H9 (cell line): ENCODE measurements at regions not wholly inside any gene's neighbourhood (a gene's known extent, or its start where the extent isn't known, plus 50 kb on each side); places are given as distances from the start of the nearest gene placed in this dataset.

Experiments used
- DNase-seq: peaks from one replicate; pipeline ENCODE4 v3.0.0-alpha.2; 2017
- H2AFZ ChIP-seq: one replicate; pipeline ENCODE4 v1.6.1; 2013; ENCODE audit warnings: mild to moderate bottlenecking, low read length, control low read depth, moderate library complexity
- H2AK5ac ChIP-seq: 2 replicates; pipeline ENCODE4 v1.6.1; 2013; ENCODE audit warnings: low read length, control low read depth, mixed read lengths; ENCODE audit not compliant: insufficient read length
- H2BK120ac ChIP-seq: one replicate; pipeline ENCODE4 v1.6.1; 2013; ENCODE audit warnings: low read depth, mild to moderate bottlenecking, low read length, control low read depth, inconsistent platforms; ENCODE audit not compliant: poor library complexity, severe bottlenecking
- H2BK12ac ChIP-seq: 2 replicates; pipeline ENCODE4 v1.6.1; 2013; ENCODE audit warnings: low read length, control low read depth, mixed read lengths, low read depth; ENCODE audit not compliant: insufficient read length
- H2BK15ac ChIP-seq: 2 replicates; pipeline ENCODE4 v1.6.1; 2013; ENCODE audit warnings: low read depth, low read length, control low read depth
- H2BK20ac ChIP-seq: one replicate; pipeline ENCODE4 v1.6.1; 2013; ENCODE audit warnings: low read depth, mild to moderate bottlenecking, low read length, control low read depth, inconsistent platforms; ENCODE audit not compliant: poor library complexity, severe bottlenecking
- H2BK5ac ChIP-seq: 2 replicates; pipeline ENCODE4 v1.6.1; 2013; ENCODE audit warnings: low read length, control low read depth, mixed read lengths; ENCODE audit not compliant: insufficient read length
- H3K14ac ChIP-seq: 2 replicates; pipeline ENCODE4 v1.6.1; 2013; ENCODE audit warnings: low read length, control low read depth; ENCODE audit not compliant: insufficient read depth
- H3K18ac ChIP-seq: 2 replicates; pipeline ENCODE4 v1.6.1; 2013; ENCODE audit warnings: low read depth, mild to moderate bottlenecking, mixed read lengths, low read length, control low read depth; ENCODE audit not compliant: insufficient read length
- H3K23ac ChIP-seq: 2 replicates; pipeline ENCODE4 v1.6.1; 2013; ENCODE audit warnings: low read length, control low read depth, mixed read lengths, low read depth; ENCODE audit not compliant: insufficient read length
- H3K23me2 ChIP-seq: 2 replicates; pipeline ENCODE4 v1.6.1; 2013; ENCODE audit warnings: low read depth, mild to moderate bottlenecking, mixed read lengths, low read length, control low read depth; ENCODE audit not compliant: insufficient read length, poor library complexity, severe bottlenecking
- H3K27ac ChIP-seq: 2 replicates; pipeline ENCODE4 v1.5.1; 2013; ENCODE audit warnings: low read length, control low read depth, mixed read lengths, low read depth; ENCODE audit not compliant: insufficient read length
- H3K27me3 ChIP-seq: 2 replicates; pipeline ENCODE4 v1.6.1; 2013; ENCODE audit warnings: low read length, control low read depth, inconsistent platforms; ENCODE audit not compliant: insufficient read depth
- H3K4ac ChIP-seq: 2 replicates; pipeline ENCODE4 v1.6.1; 2013; ENCODE audit warnings: low read depth, mild to moderate bottlenecking, control low read depth, inconsistent platforms, low read length, moderate library complexity
- H3K4me1 ChIP-seq: 2 replicates; pipeline ENCODE4 v1.6.1; 2013; ENCODE audit warnings: low read length, control low read depth, inconsistent platforms; ENCODE audit not compliant: insufficient read depth
- H3K4me2 ChIP-seq: 2 replicates; pipeline ENCODE4 v1.6.1; 2013; ENCODE audit warnings: low read length, control low read depth, mixed read lengths; ENCODE audit not compliant: insufficient read length, insufficient read depth
- H3K56ac ChIP-seq: 2 replicates; pipeline ENCODE4 v1.6.1; 2013; ENCODE audit warnings: low read depth, mild to moderate bottlenecking, mixed read lengths, low read length, control low read depth; ENCODE audit not compliant: insufficient read length
- H3K79me1 ChIP-seq: 2 replicates; pipeline ENCODE4 v1.6.1; 2013; ENCODE audit warnings: low read depth, mild to moderate bottlenecking, moderate library complexity, low read length, control low read depth, inconsistent platforms; ENCODE audit not compliant: insufficient read depth, poor library complexity, severe bottlenecking
- H3K79me2 ChIP-seq: 2 replicates; pipeline ENCODE4 v1.6.1; 2013; ENCODE audit warnings: low read length, control low read depth, inconsistent platforms; ENCODE audit not compliant: insufficient read depth
- H3K9ac ChIP-seq: 2 replicates; pipeline ENCODE4 v1.6.1; 2013; ENCODE audit warnings: low read length, control low read depth, mixed read lengths; ENCODE audit not compliant: insufficient read length; ENCODE audit errors: extremely low read depth
- H3K9me3 ChIP-seq: one replicate; pipeline ENCODE4 v1.6.1; 2013; ENCODE audit warnings: low read depth, low read length, inconsistent platforms; ENCODE audit not compliant: control insufficient read depth
- H3T11ph ChIP-seq: one replicate; pipeline ENCODE4 v1.6.1; 2013; ENCODE audit warnings: mild to moderate bottlenecking, low read length, control low read depth, inconsistent platforms
- H4K20me1 ChIP-seq: one replicate; pipeline ENCODE4 v1.6.1; 2013; ENCODE audit not compliant: control insufficient read depth, insufficient read length, insufficient read depth
- H4K5ac ChIP-seq: 2 replicates; pipeline ENCODE4 v1.6.1; 2013; ENCODE audit warnings: low read depth, mild to moderate bottlenecking, mixed read lengths, low read length, control low read depth; ENCODE audit not compliant: insufficient read length
- H4K8ac ChIP-seq: replicated peaks from 2 replicates; pipeline ENCODE4 v1.6.1; 2013; ENCODE audit warnings: low read length, control low read depth, mixed read lengths, low read depth; ENCODE audit not compliant: insufficient read length
- H4K91ac ChIP-seq: 2 replicates; pipeline ENCODE4 v1.6.1; 2013; ENCODE audit warnings: low read depth, mild to moderate bottlenecking, moderate library complexity, mixed read lengths, low read length, control low read depth; ENCODE audit not compliant: insufficient read length
- H3K27ac Mint-ChIP-seq, 3 experiments: 2 replicates in 2 of 3; 3 replicates in 1 of 3; pipeline ENCODE4 v1.8.0; 2020 to 2021; ENCODE audit warnings: mixed read lengths in 3 of 3, mild to moderate bottlenecking in 1 of 3, moderate library complexity in 1 of 3
- H3K27me3 Mint-ChIP-seq: 2 replicates; pipeline ENCODE4 v1.8.0; 2021; ENCODE audit warnings: low read depth, mild to moderate bottlenecking, moderate library complexity, mixed read lengths
- H3K36me3 Mint-ChIP-seq, 3 experiments: 2 replicates in 2 of 3; 3 replicates in 1 of 3; pipeline ENCODE4 v1.8.0; 2020 to 2021; ENCODE audit warnings: low read depth in 3 of 3, mixed read lengths in 3 of 3; ENCODE audit not compliant: insufficient read depth in 1 of 3
- H3K4me1 Mint-ChIP-seq, 2 experiments: 2 replicates each; pipeline ENCODE4 v1.8.0; 2020; ENCODE audit warnings: mixed read lengths in 2 of 2
- H3K4me3 Mint-ChIP-seq, 2 experiments: 2 replicates in 1 of 2; 3 replicates in 1 of 2; pipeline ENCODE4 v1.8.0; 2020 to 2021; ENCODE audit warnings: mild to moderate bottlenecking in 2 of 2, mixed read lengths in 2 of 2, moderate library complexity in 1 of 2
- H3K9me3 Mint-ChIP-seq, 2 experiments: 2 replicates in 1 of 2; 3 replicates in 1 of 2; pipeline ENCODE4 v1.8.0; 2020; ENCODE audit warnings: mild to moderate bottlenecking in 2 of 2, mixed read lengths in 2 of 2, moderate library complexity in 1 of 2
- CTCF ChIP-seq: fragments of 200-600 bp; sonication (generic); conservative IDR thresholded peaks from 3 replicates; pipeline ENCODE4 v1.8.0; 2021; ENCODE audit warnings: antibody characterized with exemption, mild to moderate bottlenecking
- whole genome bisulfite sequencing: extraction: QIAGEN DNeasy Blood & Tissue Kit; methylation state at CpG from one replicate; pipeline ENCODE4 v1.1.7; 2013; ENCODE audit warnings: missing lambda C conversion rate, low lambda C conversion rate, mixed read lengths; ENCODE audit not compliant: insufficient read length; ENCODE audit errors: extremely low coverage; 5-methylcytosine and 5-hydroxymethylcytosine counted together

GRCh38 chr13:83423381-83423780 lies 458.9 kb downstream of the SLITRK1 start:
- Mint-ChIP-seq H3K4me1 (peaks cover 7% of the 10 kb centered on the region in 2 experiments), H3K4me3 (no peak overlapping the region), H3K27me3 (no peaks in the 10 kb centered on the region), H3K9me3 (peaks cover 9 to 14% of the 10 kb centered on the region in 2 experiments; a peak in 4 of 5 replicates), H3K27ac (no peak overlapping the region), H3K36me3 (no peaks in the 10 kb centered on the region; a peak in 3 of 7 replicates)
- H3K56ac ChIP-seq: no peak overlapping the region
- no peak overlapping the region for H2BK12ac ChIP-seq
- H3K9me3 ChIP-seq: no peaks in the 10 kb centered on the region
- no peak overlapping the region for H2AK5ac ChIP-seq
- no peak overlapping the region for H4K8ac ChIP-seq
- no peak for DNase-seq
- no peak overlapping the region for H3K4me2 ChIP-seq
- no CpG with 5 or more reads among the region's 2 CpGs for WGBS
- H3K9ac ChIP-seq: no peak overlapping the region
- no peak overlapping the region for H2BK20ac ChIP-seq
- H4K91ac ChIP-seq: no peak overlapping the region
- no peak overlapping the region for H2BK120ac ChIP-seq
- no peak overlapping the region for H2BK15ac ChIP-seq
- H2BK5ac ChIP-seq: no peak overlapping the region
- no peaks in the 10 kb centered on the region for H3K27me3 ChIP-seq
- no peak overlapping the region for H3K14ac ChIP-seq
- no peak overlapping the region for H3K4ac ChIP-seq
- H4K5ac ChIP-seq: no peak overlapping the region
- no peaks in the 10 kb centered on the region for H3K23me2 ChIP-seq
- no peak overlapping the region for H3K18ac ChIP-seq
- no peak for TF ChIP-seq CTCF
- H3K27ac ChIP-seq: no peak overlapping the region
- no peaks in the 10 kb centered on the region for H4K20me1 ChIP-seq
- no peak overlapping the region for H3K23ac ChIP-seq
- no peak overlapping the region for H2AFZ ChIP-seq
- no peak overlapping the region for H3T11ph ChIP-seq
- no peaks in the 10 kb centered on the region for H3K79me1 ChIP-seq
- no peaks in the 10 kb centered on the region; the same call in 1 of the 2 replicates for H3K4me1 ChIP-seq
- H3K79me2 ChIP-seq: no peaks in the 10 kb centered on the region
